Upper lobe of right lung (tissue), 1 donor: ENCODE measurements at regions not wholly inside any gene's neighbourhood (a gene's known extent, or its start where the extent isn't known, plus 50 kb on each side); places are given as distances from the start of the nearest gene placed in this dataset.

Source experiments
- ATAC-seq: fragments of 200-7000 bp; cut with Tn5 transposase; one replicate; pipeline ENCODE4 v1.9.1; 2020; ENCODE audit warnings: mild to moderate bottlenecking, moderate library complexity
- DNase-seq: peaks from one replicate; pipeline ENCODE4 v3.0.0-alpha.2; 2020
- H3K27ac ChIP-seq: fragments of 200-600 bp; one replicate; pipeline ENCODE4 v1.8.0; 2022
- H3K27me3 ChIP-seq: fragments of 200-600 bp; one replicate; pipeline ENCODE4 v1.8.0; 2022; ENCODE audit warnings: mild to moderate bottlenecking
- H3K36me3 ChIP-seq: fragments of 200-600 bp; one replicate; pipeline ENCODE4 v1.8.0; 2022
- H3K4me1 ChIP-seq: fragments of 200-600 bp; one replicate; pipeline ENCODE4 v1.8.0; 2022
- H3K4me3 ChIP-seq: fragments of 200-600 bp; one replicate; pipeline ENCODE4 v1.8.0; 2022; ENCODE audit warnings: mild to moderate bottlenecking
- H3K9me3 ChIP-seq: fragments of 200-600 bp; one replicate; pipeline ENCODE4 v1.8.0; 2022
- intact Hi-C: fragments of 100-400 bp; cut with DNase I; formaldehyde crosslinking; loops from one replicate; pipeline ENCODE4 v1.11.0; 2022
- TF ChIP-seq, protein P1 (sequence below): fragments of 200-600 bp; IDR thresholded peaks from one replicate; pipeline ENCODE4 v1.8.0; 2022; ENCODE audit warnings: antibody characterized with exemption
- donor health status: DM: no; HTN: yes; CAD: no; lungs with severe emphysema.

- no peaks in the 10 kb centered on the region for H3K9me3 ChIP-seq
- ATAC-seq = no peak
- no peaks in the 10 kb centered on the region for H3K27me3 ChIP-seq
- no peak overlapping the region for H3K27ac ChIP-seq
- no peak overlapping the region for H3K4me3 ChIP-seq
- H3K36me3 ChIP-seq = no peaks in the 10 kb centered on the region
- no peaks in the 10 kb centered on the region for H3K4me1 ChIP-seq
- DNase-seq = no peak
- TF ChIP-seq, protein P1, sequence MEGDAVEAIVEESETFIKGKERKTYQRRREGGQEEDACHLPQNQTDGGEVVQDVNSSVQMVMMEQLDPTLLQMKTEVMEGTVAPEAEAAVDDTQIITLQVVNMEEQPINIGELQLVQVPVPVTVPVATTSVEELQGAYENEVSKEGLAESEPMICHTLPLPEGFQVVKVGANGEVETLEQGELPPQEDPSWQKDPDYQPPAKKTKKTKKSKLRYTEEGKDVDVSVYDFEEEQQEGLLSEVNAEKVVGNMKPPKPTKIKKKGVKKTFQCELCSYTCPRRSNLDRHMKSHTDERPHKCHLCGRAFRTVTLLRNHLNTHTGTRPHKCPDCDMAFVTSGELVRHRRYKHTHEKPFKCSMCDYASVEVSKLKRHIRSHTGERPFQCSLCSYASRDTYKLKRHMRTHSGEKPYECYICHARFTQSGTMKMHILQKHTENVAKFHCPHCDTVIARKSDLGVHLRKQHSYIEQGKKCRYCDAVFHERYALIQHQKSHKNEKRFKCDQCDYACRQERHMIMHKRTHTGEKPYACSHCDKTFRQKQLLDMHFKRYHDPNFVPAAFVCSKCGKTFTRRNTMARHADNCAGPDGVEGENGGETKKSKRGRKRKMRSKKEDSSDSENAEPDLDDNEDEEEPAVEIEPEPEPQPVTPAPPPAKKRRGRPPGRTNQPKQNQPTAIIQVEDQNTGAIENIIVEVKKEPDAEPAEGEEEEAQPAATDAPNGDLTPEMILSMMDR = no peak
- intact Hi-C loops = no loop called here
These were observed 292.4 kb upstream of the AKR1E2 start for GRCh38 chr10:4533621-4534020.

DNA sequence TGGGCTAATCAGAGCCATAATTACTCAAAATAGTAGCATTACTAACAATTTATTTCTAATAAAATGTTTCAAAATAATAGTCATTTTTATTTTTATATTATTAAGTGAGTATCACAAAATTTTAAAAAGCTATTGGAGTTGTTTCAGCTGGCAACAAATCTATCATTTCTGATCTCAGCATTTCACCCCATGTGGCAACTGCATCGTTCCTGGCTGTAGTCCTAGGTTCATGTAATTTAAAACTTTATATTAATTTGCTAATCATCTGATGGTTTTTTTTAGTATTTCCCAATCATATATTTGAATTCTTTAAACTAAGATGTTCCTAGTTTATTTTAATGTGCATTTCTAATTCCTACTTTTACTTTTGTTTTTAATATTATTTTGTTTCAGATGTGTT, 293.0 kb upstream of the AKR1E2 start:
- DNase-seq = no peak
- Histone ChIP-seq H3K27ac (no peak overlapping the region), H3K4me3 (no peak overlapping the region), H3K4me1 (no peaks in the 10 kb centered on the region), H3K36me3 (no peaks in the 10 kb centered on the region), H3K9me3 (no peaks in the 10 kb centered on the region), H3K27me3 (no peaks in the 10 kb centered on the region)
- no peak for ATAC-seq
- TF ChIP-seq, protein P1 = no peak
- intact Hi-C loops = no loop called here

GRCh38 chr10:4532467-4532866, 293.5 kb upstream of the AKR1E2 start:
- intact Hi-C loops = no loop called here
- Histone ChIP-seq H3K36me3 (no peaks in the 10 kb centered on the region), H3K4me3 (no peak overlapping the region), H3K9me3 (no peaks in the 10 kb centered on the region), H3K4me1 (no peaks in the 10 kb centered on the region), H3K27ac (no peak overlapping the region), H3K27me3 (no peaks in the 10 kb centered on the region)
- TF ChIP-seq, protein P1 = no peak
- no peak for DNase-seq
- ATAC-seq = no peak

DNA sequence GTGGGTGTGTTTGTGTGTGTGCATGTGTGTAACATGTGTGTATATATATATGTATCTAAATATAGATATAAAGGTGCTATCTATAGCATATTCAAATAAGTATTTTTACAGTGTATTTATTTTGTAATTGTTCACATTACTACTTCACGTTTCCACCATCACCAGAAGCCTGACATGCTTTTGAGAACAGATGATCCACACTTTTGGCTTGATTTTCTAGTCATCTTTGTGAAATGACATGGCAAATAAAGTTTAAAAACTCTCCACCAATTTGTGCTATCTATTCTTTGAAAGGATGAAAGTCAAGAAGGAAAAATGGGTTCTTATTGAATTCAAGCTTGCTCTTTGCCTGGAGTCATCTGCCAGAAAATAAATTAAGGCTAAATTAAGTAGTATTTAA, 294.0 kb upstream of the AKR1E2 start:
- DNase-seq (no peak), ATAC-seq (no peak)
- H3K4me1 ChIP-seq = no peaks in the 10 kb centered on the region
- no peak overlapping the region for H3K27ac ChIP-seq
- intact Hi-C loops = no loop called here
- H3K36me3 ChIP-seq = no peaks in the 10 kb centered on the region
- TF ChIP-seq, protein P1 = no peak
- no peak overlapping the region for H3K4me3 ChIP-seq
- H3K27me3 ChIP-seq = no peaks in the 10 kb centered on the region
- H3K9me3 ChIP-seq = no peaks in the 10 kb centered on the region

GRCh38 chr10:4529266-4529665, 296.7 kb upstream of the AKR1E2 start:
- H3K36me3 ChIP-seq = no peaks in the 10 kb centered on the region
- TF ChIP-seq, protein P1 = no peak
- no peaks in the 10 kb centered on the region for H3K4me1 ChIP-seq
- no peaks in the 10 kb centered on the region for H3K27me3 ChIP-seq
- H3K9me3 ChIP-seq = no peaks in the 10 kb centered on the region
- DNase-seq (no peak), ATAC-seq (no peak)
- intact Hi-C loops = no loop called here
- H3K27ac ChIP-seq = no peak overlapping the region
- no peak overlapping the region for H3K4me3 ChIP-seq

- no peak overlapping the region for H3K27ac ChIP-seq
- H3K4me3 ChIP-seq = no peak overlapping the region
- intact Hi-C loops = no loop called here
- H3K27me3 ChIP-seq = no peaks in the 10 kb centered on the region
- DNase-seq (no peak), ATAC-seq (no peak)
- H3K36me3 ChIP-seq = no peaks in the 10 kb centered on the region
- no peaks in the 10 kb centered on the region for H3K4me1 ChIP-seq
- H3K9me3 ChIP-seq = no peaks in the 10 kb centered on the region
- TF ChIP-seq, protein P1 = no peak
These were observed 298.6 kb upstream of the AKR1E2 start for GRCh38 chr10:4527281-4527970.
